WTC11 (cell line): ENCODE measurements at regions not wholly inside any gene's neighbourhood (a gene's known extent, or its start where the extent isn't known, plus 50 kb on each side); places are given as distances from the start of the nearest gene placed in this dataset.

ENCODE experiments used
- ATAC-seq: fragments of 200-7000 bp; cut with Tn5 transposase; 2 replicates; pipeline ENCODE4 v1.10.0; 2021; ENCODE audit warnings: mild to moderate bottlenecking, moderate library complexity
- CTCF ChIA-PET: fragments of 300-600 bp; sonication (Branson Sonifier 250); formaldehyde crosslinking; loops from one replicate; lab custom pipeline; 2021; ENCODE audit warnings: antibody characterized with exemption; lab: Charles Lee
- POLR2A ChIA-PET: fragments of 350-600 bp; sonication (Branson Sonifier 250); formaldehyde crosslinking; loops from one replicate; lab custom pipeline; 2021; ENCODE audit warnings: antibody characterized with exemption; lab: Charles Lee
- DNase-seq: peaks from one replicate; pipeline ENCODE4 v3.0.0; 2021; ENCODE audit warnings: low spot score
- H3K27ac Mint-ChIP-seq: 2 replicates; pipeline ENCODE4 v1.8.0; 2021; ENCODE audit warnings: mixed read lengths
- H3K27me3 Mint-ChIP-seq: 2 replicates; pipeline ENCODE4 v1.8.0; 2021; ENCODE audit warnings: low read depth, mild to moderate bottlenecking, moderate library complexity, mixed read lengths
- H3K36me3 Mint-ChIP-seq: 2 replicates; pipeline ENCODE4 v1.8.0; 2021; ENCODE audit warnings: mixed read lengths
- H3K4me1 Mint-ChIP-seq: 2 replicates; pipeline ENCODE4 v1.8.0; 2022; ENCODE audit warnings: mixed read lengths
- H3K4me3 Mint-ChIP-seq: 2 replicates; pipeline ENCODE4 v1.8.0; 2021; ENCODE audit warnings: mild to moderate bottlenecking, moderate library complexity, mixed read lengths
- H3K9me3 Mint-ChIP-seq: 2 replicates; pipeline ENCODE4 v1.8.0; 2021; ENCODE audit warnings: mixed read lengths
- FOXK1 ChIP-seq: sonication (generic); formaldehyde crosslinking; IDR thresholded peaks from 2 replicates; pipeline ENCODE4 v1.8.0; 2022; ENCODE audit warnings: mild to moderate bottlenecking, moderate library complexity, missing genetic modification reagents
- GTF2I ChIP-seq: fragments of 250-450 bp; sonication (Bioruptor Pico); conservative IDR thresholded peaks from 2 replicates; pipeline ENCODE4 v1.4.0; 2021; ENCODE audit warnings: mild to moderate bottlenecking
- IRF2 ChIP-seq: sonication (generic); formaldehyde crosslinking; IDR thresholded peaks from 2 replicates; pipeline ENCODE4 v1.8.0; 2022; ENCODE audit warnings: low read depth, missing genetic modification reagents, borderline replicate concordance
- JAZF1 ChIP-seq: fragments of 250-450 bp; sonication (Bioruptor Pico); IDR thresholded peaks from 2 replicates; pipeline ENCODE4 v1.9.0; 2021; ENCODE audit warnings: moderate library complexity, mild to moderate bottlenecking, inconsistent platforms
- NFYB ChIP-seq: sonication (generic); formaldehyde crosslinking; conservative IDR thresholded peaks from 2 replicates; pipeline ENCODE4 v1.8.0; 2022; ENCODE audit warnings: low read depth, missing genetic modification reagents
- NR2C2 ChIP-seq: sonication (generic); formaldehyde crosslinking; IDR thresholded peaks from 2 replicates; pipeline ENCODE4 v1.8.0; 2022; ENCODE audit warnings: mild to moderate bottlenecking, missing genetic modification reagents
- RORB ChIP-seq: fragments of 250-450 bp; sonication (Bioruptor Pico); IDR thresholded peaks from 2 replicates; pipeline ENCODE4 v1.9.0; 2021; ENCODE audit warnings: mild to moderate bottlenecking
- TP53 ChIP-seq: sonication (generic); formaldehyde crosslinking; IDR thresholded peaks from 2 replicates; pipeline ENCODE4 v1.8.1; 2023; ENCODE audit warnings: mild to moderate bottlenecking, missing genetic modification reagents
- ZNF121 ChIP-seq: sonication (generic); formaldehyde crosslinking; IDR thresholded peaks from 2 replicates; pipeline ENCODE4 v1.8.0; 2023; ENCODE audit warnings: missing genetic modification reagents
- ZNF138 ChIP-seq: sonication (generic); formaldehyde crosslinking; conservative IDR thresholded peaks from 2 replicates; pipeline ENCODE4 v1.8.1; 2022; ENCODE audit warnings: mild to moderate bottlenecking, moderate library complexity, missing genetic modification reagents
- TF ChIP-seq, protein P1 (sequence below): sonication (generic); formaldehyde crosslinking; IDR thresholded peaks from 2 replicates; pipeline ENCODE4 v1.8.0; 2023; ENCODE audit warnings: mild to moderate bottlenecking, missing genetic modification reagents
- TF ChIP-seq, protein P2 (sequence below): fragments of 250-450 bp; sonication (Bioruptor Pico); IDR thresholded peaks from 2 replicates; pipeline ENCODE4 v1.9.0; 2021; ENCODE audit warnings: mild to moderate bottlenecking
- TF ChIP-seq, protein P3 (sequence below): sonication (generic); formaldehyde crosslinking; IDR thresholded peaks from 2 replicates; pipeline ENCODE4 v1.8.1; 2022; ENCODE audit warnings: low read depth, missing genetic modification reagents, borderline replicate concordance
- TF ChIP-seq, protein P4 (sequence below): sonication (generic); formaldehyde crosslinking; IDR thresholded peaks from 2 replicates; pipeline ENCODE4 v1.8.0; 2022; ENCODE audit warnings: mild to moderate bottlenecking, missing genetic modification reagents
- TF ChIP-seq, protein P5 (sequence below): sonication (generic); formaldehyde crosslinking; IDR thresholded peaks from 2 replicates; pipeline ENCODE4 v1.8.0; 2022; ENCODE audit warnings: mild to moderate bottlenecking, missing genetic modification reagents
- TF ChIP-seq, protein P6 (sequence below): sonication (generic); formaldehyde crosslinking; conservative IDR thresholded peaks from 2 replicates; pipeline ENCODE4 v1.8.1; 2023; ENCODE audit warnings: mild to moderate bottlenecking, low read depth, missing genetic modification reagents, moderate library complexity
- TF ChIP-seq, protein P7 (sequence below): sonication (generic); formaldehyde crosslinking; IDR thresholded peaks from 2 replicates; pipeline ENCODE4 v1.8.1; 2022; ENCODE audit warnings: low read depth, mild to moderate bottlenecking, moderate library complexity, missing genetic modification reagents, borderline replicate concordance
- TF ChIP-seq, protein P8 (sequence below): sonication (generic); formaldehyde crosslinking; IDR thresholded peaks from 2 replicates; pipeline ENCODE4 v1.8.1; 2023; ENCODE audit warnings: mild to moderate bottlenecking, moderate library complexity, missing genetic modification reagents

DNA sequence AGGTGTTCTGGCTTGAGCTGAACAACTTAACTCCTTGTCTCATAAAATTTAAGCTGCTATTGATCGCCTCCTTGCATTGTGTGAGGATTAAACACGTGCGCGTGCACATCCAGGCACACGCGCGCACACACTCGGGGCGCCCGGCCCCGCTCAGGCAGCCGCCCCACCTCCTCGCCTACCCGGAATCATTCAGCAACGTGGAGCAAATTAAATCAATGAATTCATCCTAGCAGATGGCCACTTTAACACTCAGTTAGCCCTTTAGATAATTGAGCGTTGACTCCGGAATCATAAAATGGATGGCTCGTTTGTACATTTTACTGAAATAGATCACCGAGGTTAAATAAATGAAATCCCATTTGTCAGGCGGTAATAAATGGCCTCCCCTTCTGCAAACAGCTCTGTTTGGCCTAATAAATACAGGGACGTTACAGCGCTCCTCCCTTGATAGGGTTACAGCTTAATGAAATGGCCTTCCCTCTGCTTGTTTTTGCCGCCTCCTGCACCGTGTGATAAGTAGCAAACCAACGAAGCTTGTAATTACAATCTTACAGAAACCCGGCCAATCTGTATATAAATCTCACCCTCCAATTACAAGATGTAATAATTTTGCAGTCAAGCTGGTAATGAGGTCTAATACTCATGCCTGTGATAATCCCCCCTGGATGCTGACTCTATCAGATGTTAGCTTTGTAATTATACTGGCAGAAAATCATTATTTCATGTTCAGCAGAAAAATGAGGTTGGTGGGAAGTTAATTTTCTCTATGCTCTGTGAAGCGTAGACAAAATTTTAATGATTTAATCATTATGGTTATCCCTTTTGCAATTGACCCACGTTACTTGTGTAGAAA lies 229.7 kb upstream of the IRX4 start (continued):
- TF ChIP-seq, protein P1, sequence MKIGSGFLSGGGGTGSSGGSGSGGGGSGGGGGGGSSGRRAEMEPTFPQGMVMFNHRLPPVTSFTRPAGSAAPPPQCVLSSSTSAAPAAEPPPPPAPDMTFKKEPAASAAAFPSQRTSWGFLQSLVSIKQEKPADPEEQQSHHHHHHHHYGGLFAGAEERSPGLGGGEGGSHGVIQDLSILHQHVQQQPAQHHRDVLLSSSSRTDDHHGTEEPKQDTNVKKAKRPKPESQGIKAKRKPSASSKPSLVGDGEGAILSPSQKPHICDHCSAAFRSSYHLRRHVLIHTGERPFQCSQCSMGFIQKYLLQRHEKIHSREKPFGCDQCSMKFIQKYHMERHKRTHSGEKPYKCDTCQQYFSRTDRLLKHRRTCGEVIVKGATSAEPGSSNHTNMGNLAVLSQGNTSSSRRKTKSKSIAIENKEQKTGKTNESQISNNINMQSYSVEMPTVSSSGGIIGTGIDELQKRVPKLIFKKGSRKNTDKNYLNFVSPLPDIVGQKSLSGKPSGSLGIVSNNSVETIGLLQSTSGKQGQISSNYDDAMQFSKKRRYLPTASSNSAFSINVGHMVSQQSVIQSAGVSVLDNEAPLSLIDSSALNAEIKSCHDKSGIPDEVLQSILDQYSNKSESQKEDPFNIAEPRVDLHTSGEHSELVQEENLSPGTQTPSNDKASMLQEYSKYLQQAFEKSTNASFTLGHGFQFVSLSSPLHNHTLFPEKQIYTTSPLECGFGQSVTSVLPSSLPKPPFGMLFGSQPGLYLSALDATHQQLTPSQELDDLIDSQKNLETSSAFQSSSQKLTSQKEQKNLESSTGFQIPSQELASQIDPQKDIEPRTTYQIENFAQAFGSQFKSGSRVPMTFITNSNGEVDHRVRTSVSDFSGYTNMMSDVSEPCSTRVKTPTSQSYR (CRISPR knock-in tag): no peak
- no peak for TF ChIP-seq NR2C2 (CRISPR knock-in tag)
- TF ChIP-seq TP53 (CRISPR knock-in tag): no peak
- no peak for TF ChIP-seq GTF2I (CRISPR knock-in tag)
- TF ChIP-seq, protein P2, sequence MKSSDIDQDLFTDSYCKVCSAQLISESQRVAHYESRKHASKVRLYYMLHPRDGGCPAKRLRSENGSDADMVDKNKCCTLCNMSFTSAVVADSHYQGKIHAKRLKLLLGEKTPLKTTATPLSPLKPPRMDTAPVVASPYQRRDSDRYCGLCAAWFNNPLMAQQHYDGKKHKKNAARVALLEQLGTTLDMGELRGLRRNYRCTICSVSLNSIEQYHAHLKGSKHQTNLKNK (CRISPR knock-in tag): no peak
- TF ChIP-seq, protein P3, sequence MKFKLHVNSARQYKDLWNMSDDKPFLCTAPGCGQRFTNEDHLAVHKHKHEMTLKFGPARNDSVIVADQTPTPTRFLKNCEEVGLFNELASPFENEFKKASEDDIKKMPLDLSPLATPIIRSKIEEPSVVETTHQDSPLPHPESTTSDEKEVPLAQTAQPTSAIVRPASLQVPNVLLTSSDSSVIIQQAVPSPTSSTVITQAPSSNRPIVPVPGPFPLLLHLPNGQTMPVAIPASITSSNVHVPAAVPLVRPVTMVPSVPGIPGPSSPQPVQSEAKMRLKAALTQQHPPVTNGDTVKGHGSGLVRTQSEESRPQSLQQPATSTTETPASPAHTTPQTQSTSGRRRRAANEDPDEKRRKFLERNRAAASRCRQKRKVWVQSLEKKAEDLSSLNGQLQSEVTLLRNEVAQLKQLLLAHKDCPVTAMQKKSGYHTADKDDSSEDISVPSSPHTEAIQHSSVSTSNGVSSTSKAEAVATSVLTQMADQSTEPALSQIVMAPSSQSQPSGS (CRISPR knock-in tag): no peak
- TF ChIP-seq, protein P4, sequence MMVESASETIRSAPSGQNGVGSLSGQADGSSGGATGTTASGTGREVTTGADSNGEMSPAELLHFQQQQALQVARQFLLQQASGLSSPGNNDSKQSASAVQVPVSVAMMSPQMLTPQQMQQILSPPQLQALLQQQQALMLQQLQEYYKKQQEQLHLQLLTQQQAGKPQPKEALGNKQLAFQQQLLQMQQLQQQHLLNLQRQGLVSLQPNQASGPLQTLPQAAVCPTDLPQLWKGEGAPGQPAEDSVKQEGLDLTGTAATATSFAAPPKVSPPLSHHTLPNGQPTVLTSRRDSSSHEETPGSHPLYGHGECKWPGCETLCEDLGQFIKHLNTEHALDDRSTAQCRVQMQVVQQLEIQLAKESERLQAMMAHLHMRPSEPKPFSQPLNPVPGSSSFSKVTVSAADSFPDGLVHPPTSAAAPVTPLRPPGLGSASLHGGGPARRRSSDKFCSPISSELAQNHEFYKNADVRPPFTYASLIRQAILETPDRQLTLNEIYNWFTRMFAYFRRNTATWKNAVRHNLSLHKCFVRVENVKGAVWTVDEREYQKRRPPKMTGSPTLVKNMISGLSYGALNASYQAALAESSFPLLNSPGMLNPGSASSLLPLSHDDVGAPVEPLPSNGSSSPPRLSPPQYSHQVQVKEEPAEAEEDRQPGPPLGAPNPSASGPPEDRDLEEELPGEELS (CRISPR knock-in tag): no peak

DNA sequence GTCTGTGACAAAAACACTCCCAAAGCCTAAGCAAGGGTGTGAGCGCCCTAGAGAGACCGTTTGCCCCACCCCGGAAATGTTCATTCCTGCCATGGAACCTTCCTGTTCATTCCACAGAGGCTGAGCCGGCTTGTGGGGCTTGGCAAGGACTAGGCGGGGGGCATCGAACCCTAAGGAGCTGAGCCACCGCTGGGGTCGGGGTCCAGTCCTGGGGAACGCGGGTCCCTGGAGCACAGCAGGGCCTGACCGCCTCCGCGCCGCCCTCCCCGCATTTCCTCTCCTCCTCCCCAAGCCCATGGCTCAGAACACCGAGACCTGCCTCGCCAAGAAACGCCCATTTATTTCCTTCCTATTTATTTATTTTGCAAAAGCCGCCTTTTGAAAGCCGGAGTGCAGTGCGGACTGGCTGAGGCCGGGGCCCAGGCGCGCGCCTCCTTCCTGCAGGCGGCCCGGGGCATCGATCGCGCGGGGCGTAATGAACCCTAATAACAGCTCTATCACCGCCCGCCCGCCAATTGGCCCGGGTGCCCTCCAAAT lies 228.9 kb upstream of the IRX4 start:
- POLR2A ChIA-PET: no interaction called here
- ATAC-seq (no peak), DNase-seq (no peak)
- Mint-ChIP-seq H3K4me3 (no peak overlapping the region), H3K4me1 (no peaks in the 10 kb centered on the region), H3K27ac (no peak overlapping the region), H3K9me3 (peaks cover 15% of the 10 kb centered on the region), H3K27me3 (no peaks in the 10 kb centered on the region), H3K36me3 (no peaks in the 10 kb centered on the region; the same call in 1 of the 2 replicates)
- CTCF ChIA-PET: interaction anchor here (1.1 kb wide), 1 partner anchor 32 kb away, joined by 3 read pairs; no protein-coding TSS in a partner anchor
- TF ChIP-seq, protein P5, sequence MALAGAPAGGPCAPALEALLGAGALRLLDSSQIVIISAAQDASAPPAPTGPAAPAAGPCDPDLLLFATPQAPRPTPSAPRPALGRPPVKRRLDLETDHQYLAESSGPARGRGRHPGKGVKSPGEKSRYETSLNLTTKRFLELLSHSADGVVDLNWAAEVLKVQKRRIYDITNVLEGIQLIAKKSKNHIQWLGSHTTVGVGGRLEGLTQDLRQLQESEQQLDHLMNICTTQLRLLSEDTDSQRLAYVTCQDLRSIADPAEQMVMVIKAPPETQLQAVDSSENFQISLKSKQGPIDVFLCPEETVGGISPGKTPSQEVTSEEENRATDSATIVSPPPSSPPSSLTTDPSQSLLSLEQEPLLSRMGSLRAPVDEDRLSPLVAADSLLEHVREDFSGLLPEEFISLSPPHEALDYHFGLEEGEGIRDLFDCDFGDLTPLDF (CRISPR knock-in tag): no peak
- TF ChIP-seq TP53 (CRISPR knock-in tag) (no peak), RORB (CRISPR knock-in tag) (no peak), ZNF121 (CRISPR knock-in tag) (no peak), ZNF138 (no peak), NFYB (CRISPR knock-in tag) (no peak), FOXK1 (CRISPR knock-in tag) (no peak), IRF2 (no peak), JAZF1 (CRISPR knock-in tag) (no peak)
- TF ChIP-seq, protein P6, sequence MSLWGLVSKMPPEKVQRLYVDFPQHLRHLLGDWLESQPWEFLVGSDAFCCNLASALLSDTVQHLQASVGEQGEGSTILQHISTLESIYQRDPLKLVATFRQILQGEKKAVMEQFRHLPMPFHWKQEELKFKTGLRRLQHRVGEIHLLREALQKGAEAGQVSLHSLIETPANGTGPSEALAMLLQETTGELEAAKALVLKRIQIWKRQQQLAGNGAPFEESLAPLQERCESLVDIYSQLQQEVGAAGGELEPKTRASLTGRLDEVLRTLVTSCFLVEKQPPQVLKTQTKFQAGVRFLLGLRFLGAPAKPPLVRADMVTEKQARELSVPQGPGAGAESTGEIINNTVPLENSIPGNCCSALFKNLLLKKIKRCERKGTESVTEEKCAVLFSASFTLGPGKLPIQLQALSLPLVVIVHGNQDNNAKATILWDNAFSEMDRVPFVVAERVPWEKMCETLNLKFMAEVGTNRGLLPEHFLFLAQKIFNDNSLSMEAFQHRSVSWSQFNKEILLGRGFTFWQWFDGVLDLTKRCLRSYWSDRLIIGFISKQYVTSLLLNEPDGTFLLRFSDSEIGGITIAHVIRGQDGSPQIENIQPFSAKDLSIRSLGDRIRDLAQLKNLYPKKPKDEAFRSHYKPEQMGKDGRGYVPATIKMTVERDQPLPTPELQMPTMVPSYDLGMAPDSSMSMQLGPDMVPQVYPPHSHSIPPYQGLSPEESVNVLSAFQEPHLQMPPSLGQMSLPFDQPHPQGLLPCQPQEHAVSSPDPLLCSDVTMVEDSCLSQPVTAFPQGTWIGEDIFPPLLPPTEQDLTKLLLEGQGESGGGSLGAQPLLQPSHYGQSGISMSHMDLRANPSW: no peak
- TF ChIP-seq, protein P7, sequence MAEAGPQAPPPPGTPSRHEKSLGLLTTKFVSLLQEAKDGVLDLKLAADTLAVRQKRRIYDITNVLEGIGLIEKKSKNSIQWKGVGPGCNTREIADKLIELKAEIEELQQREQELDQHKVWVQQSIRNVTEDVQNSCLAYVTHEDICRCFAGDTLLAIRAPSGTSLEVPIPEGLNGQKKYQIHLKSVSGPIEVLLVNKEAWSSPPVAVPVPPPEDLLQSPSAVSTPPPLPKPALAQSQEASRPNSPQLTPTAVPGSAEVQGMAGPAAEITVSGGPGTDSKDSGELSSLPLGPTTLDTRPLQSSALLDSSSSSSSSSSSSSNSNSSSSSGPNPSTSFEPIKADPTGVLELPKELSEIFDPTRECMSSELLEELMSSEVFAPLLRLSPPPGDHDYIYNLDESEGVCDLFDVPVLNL: no peak
- TF ChIP-seq, protein P4 (CRISPR knock-in tag): no peak
- TF ChIP-seq, protein P8, sequence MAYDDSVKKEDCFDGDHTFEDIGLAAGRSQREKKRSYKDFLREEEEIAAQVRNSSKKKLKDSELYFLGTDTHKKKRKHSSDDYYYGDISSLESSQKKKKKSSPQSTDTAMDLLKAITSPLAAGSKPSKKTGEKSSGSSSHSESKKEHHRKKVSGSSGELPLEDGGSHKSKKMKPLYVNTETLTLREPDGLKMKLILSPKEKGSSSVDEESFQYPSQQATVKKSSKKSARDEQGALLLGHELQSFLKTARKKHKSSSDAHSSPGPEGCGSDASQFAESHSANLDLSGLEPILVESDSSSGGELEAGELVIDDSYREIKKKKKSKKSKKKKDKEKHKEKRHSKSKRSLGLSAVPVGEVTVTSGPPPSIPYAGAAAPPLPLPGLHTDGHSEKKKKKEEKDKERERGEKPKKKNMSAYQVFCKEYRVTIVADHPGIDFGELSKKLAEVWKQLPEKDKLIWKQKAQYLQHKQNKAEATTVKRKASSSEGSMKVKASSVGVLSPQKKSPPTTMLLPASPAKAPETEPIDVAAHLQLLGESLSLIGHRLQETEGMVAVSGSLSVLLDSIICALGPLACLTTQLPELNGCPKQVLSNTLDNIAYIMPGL (CRISPR knock-in tag): no peak
